ENCODE measurements at regions not wholly inside any gene's neighbourhood (a gene's known extent, or its start where the extent isn't known, plus 50 kb on each side); places are given as distances from the start of the nearest gene placed in this dataset.

- TF ChIP-seq CTCF (conservative IDR thresholded peaks at IDR 0.05; ENCODE audit: low read depth, low read length) = no peak
- TF ChIP-seq POLR2A (IDR thresholded peaks at IDR 0.05; ENCODE audit: low read depth, low read length) = no peak
- TF ChIP-seq ELK1 (IDR thresholded peaks at IDR 0.05; ENCODE audit: borderline replicate concordance, low read depth, low read length) = no peak
- TF ChIP-seq RAD21 (IDR thresholded peaks at IDR 0.05; ENCODE audit: low read length) = no peak
- no peak for TF ChIP-seq MAFK (IDR thresholded peaks at IDR 0.05; ENCODE audit: low read depth, low read length)
- no peak for TF ChIP-seq USF2 (IDR thresholded peaks at IDR 0.05; ENCODE audit: low read depth, low read length)
- TF ChIP-seq NFE2L2 (IDR thresholded peaks at IDR 0.05; ENCODE audit: low read depth, low read length) = no peak
- TF ChIP-seq RFX5 (IDR thresholded peaks at IDR 0.05; ENCODE audit: low read depth, low read length) = no peak
- TF ChIP-seq FOS (IDR thresholded peaks at IDR 0.05; ENCODE audit: low read depth, low read length) = no peak
Observed at GRCh38 chr6:156420172-156420993, 356.8 kb upstream of the ARID1B start.
